ENCODE measurements at regions not wholly inside any gene's neighbourhood (a gene's known extent, or its start where the extent isn't known, plus 50 kb on each side); places are given as distances from the start of the nearest gene placed in this dataset.

DNA sequence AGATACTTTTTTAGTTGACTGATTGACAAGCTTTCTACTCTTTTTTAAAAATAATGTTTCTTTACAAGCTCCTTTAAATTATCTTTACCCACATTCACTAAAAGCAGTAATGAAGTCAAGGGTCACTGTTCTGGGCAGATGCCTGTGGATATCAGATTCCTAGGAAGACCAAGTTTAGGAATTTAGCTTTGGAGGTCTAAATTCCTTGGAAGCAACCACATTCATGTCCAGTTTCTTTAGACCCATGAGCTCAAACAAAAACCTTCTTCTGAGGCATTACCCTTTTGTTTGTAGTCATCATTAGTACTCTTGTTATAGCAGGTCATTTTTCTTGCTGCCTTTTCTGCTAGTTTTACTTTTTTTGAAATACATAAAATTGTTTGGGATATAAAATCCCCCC is 462.9 kb upstream of the JAG1 start (continued):
- TF ChIP-seq, protein P1, sequence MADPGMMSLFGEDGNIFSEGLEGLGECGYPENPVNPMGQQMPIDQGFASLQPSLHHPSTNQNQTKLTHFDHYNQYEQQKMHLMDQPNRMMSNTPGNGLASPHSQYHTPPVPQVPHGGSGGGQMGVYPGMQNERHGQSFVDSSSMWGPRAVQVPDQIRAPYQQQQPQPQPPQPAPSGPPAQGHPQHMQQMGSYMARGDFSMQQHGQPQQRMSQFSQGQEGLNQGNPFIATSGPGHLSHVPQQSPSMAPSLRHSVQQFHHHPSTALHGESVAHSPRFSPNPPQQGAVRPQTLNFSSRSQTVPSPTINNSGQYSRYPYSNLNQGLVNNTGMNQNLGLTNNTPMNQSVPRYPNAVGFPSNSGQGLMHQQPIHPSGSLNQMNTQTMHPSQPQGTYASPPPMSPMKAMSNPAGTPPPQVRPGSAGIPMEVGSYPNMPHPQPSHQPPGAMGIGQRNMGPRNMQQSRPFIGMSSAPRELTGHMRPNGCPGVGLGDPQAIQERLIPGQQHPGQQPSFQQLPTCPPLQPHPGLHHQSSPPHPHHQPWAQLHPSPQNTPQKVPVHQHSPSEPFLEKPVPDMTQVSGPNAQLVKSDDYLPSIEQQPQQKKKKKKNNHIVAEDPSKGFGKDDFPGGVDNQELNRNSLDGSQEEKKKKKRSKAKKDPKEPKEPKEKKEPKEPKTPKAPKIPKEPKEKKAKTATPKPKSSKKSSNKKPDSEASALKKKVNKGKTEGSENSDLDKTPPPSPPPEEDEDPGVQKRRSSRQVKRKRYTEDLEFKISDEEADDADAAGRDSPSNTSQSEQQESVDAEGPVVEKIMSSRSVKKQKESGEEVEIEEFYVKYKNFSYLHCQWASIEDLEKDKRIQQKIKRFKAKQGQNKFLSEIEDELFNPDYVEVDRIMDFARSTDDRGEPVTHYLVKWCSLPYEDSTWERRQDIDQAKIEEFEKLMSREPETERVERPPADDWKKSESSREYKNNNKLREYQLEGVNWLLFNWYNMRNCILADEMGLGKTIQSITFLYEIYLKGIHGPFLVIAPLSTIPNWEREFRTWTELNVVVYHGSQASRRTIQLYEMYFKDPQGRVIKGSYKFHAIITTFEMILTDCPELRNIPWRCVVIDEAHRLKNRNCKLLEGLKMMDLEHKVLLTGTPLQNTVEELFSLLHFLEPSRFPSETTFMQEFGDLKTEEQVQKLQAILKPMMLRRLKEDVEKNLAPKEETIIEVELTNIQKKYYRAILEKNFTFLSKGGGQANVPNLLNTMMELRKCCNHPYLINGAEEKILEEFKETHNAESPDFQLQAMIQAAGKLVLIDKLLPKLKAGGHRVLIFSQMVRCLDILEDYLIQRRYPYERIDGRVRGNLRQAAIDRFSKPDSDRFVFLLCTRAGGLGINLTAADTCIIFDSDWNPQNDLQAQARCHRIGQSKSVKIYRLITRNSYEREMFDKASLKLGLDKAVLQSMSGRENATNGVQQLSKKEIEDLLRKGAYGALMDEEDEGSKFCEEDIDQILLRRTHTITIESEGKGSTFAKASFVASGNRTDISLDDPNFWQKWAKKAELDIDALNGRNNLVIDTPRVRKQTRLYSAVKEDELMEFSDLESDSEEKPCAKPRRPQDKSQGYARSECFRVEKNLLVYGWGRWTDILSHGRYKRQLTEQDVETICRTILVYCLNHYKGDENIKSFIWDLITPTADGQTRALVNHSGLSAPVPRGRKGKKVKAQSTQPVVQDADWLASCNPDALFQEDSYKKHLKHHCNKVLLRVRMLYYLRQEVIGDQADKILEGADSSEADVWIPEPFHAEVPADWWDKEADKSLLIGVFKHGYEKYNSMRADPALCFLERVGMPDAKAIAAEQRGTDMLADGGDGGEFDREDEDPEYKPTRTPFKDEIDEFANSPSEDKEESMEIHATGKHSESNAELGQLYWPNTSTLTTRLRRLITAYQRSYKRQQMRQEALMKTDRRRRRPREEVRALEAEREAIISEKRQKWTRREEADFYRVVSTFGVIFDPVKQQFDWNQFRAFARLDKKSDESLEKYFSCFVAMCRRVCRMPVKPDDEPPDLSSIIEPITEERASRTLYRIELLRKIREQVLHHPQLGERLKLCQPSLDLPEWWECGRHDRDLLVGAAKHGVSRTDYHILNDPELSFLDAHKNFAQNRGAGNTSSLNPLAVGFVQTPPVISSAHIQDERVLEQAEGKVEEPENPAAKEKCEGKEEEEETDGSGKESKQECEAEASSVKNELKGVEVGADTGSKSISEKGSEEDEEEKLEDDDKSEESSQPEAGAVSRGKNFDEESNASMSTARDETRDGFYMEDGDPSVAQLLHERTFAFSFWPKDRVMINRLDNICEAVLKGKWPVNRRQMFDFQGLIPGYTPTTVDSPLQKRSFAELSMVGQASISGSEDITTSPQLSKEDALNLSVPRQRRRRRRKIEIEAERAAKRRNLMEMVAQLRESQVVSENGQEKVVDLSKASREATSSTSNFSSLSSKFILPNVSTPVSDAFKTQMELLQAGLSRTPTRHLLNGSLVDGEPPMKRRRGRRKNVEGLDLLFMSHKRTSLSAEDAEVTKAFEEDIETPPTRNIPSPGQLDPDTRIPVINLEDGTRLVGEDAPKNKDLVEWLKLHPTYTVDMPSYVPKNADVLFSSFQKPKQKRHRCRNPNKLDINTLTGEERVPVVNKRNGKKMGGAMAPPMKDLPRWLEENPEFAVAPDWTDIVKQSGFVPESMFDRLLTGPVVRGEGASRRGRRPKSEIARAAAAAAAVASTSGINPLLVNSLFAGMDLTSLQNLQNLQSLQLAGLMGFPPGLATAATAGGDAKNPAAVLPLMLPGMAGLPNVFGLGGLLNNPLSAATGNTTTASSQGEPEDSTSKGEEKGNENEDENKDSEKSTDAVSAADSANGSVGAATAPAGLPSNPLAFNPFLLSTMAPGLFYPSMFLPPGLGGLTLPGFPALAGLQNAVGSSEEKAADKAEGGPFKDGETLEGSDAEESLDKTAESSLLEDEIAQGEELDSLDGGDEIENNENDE (IDR thresholded peaks at IDR 0.05; ENCODE audit: insufficient replicate concordance, low read length) = no peak
- TF ChIP-seq, protein P2, sequence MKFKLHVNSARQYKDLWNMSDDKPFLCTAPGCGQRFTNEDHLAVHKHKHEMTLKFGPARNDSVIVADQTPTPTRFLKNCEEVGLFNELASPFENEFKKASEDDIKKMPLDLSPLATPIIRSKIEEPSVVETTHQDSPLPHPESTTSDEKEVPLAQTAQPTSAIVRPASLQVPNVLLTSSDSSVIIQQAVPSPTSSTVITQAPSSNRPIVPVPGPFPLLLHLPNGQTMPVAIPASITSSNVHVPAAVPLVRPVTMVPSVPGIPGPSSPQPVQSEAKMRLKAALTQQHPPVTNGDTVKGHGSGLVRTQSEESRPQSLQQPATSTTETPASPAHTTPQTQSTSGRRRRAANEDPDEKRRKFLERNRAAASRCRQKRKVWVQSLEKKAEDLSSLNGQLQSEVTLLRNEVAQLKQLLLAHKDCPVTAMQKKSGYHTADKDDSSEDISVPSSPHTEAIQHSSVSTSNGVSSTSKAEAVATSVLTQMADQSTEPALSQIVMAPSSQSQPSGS (IDR thresholded peaks at IDR 0.05; ENCODE audit: low read length) = no peak
- no peak for TF ChIP-seq SP4 (IDR thresholded peaks at IDR 0.05; ENCODE audit: low read length)
- TF ChIP-seq SIRT6 (IDR thresholded peaks at IDR 0.05; ENCODE audit: low read length) = no peak
- TF ChIP-seq POLR2A (IDR thresholded peaks at IDR 0.05; ENCODE audit: control extremely low read depth in 1 of 2, low read depth in 2 of 2, low read length in 2 of 2) = no peak
- TF ChIP-seq RAD21 (IDR thresholded peaks at IDR 0.05 in 1 of 2, conservative IDR thresholded peaks at IDR 0.05 in 1 of 2; ENCODE audit: low read depth in 2 of 2, low read length in 2 of 2) = no peak
- TF ChIP-seq ZNF274 (IDR thresholded peaks at IDR 0.05; ENCODE audit: borderline replicate concordance, extremely low read depth, low read length) = no peak
- TF ChIP-seq, protein P3, sequence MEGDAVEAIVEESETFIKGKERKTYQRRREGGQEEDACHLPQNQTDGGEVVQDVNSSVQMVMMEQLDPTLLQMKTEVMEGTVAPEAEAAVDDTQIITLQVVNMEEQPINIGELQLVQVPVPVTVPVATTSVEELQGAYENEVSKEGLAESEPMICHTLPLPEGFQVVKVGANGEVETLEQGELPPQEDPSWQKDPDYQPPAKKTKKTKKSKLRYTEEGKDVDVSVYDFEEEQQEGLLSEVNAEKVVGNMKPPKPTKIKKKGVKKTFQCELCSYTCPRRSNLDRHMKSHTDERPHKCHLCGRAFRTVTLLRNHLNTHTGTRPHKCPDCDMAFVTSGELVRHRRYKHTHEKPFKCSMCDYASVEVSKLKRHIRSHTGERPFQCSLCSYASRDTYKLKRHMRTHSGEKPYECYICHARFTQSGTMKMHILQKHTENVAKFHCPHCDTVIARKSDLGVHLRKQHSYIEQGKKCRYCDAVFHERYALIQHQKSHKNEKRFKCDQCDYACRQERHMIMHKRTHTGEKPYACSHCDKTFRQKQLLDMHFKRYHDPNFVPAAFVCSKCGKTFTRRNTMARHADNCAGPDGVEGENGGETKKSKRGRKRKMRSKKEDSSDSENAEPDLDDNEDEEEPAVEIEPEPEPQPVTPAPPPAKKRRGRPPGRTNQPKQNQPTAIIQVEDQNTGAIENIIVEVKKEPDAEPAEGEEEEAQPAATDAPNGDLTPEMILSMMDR (IDR thresholded peaks at IDR 0.05; ENCODE audit: control extremely low read depth in 1 of 3, insufficient read depth in 1 of 3, low read depth in 1 of 3, low read length in 3 of 3) = no peak

All from H1 (cell line).